GM12878 (cell line): ENCODE measurements at regions not wholly inside any gene's neighbourhood (a gene's known extent, or its start where the extent isn't known, plus 50 kb on each side); places are given as distances from the start of the nearest gene placed in this dataset.

Source experiments
- ATAC-seq: fragments of 200-7000 bp; cut with Tn5 transposase; 3 replicates; pipeline ENCODE4 v1.9.1; 2020; ENCODE audit warnings: mild to moderate bottlenecking, moderate library complexity
- BruUV-seq: library from RNA; stranded (reverse); fragments of 400-500 nt; replicated peaks from 2 replicates; lab custom pipeline; 2021; lab: Mats Ljungman, UMichigan
- CTCF ChIA-PET: fragments of 300-600 bp; sonication (Branson Sonifier 250); formaldehyde crosslinking; extraction: SDS; loops from one replicate; lab custom pipeline; 2021; ENCODE audit warnings: inconsistent platforms; lab: Yijun Ruan, JAX
- POLR2A ChIA-PET: fragments of 350-600 bp; formaldehyde crosslinking; extraction: SDS; loops from one replicate; lab custom pipeline; 2021; ENCODE audit warnings: inconsistent platforms; lab: Charles Lee
- RAD21 ChIA-PET: fragments of 300-600 bp; sonication (Branson Sonifier 250); formaldehyde crosslinking; loops from one replicate; lab custom pipeline; 2023; ENCODE audit warnings: antibody characterized with exemption; ENCODE audit not compliant: unreplicated experiment; lab: Charles Lee
- SMC1A ChIA-PET: fragments of 300-600 bp; sonication (Branson Sonifier 250); formaldehyde crosslinking; loops from one replicate; lab custom pipeline; 2023; ENCODE audit not compliant: unreplicated experiment, uncharacterized antibody; lab: Charles Lee
- DNase-seq: peaks from one replicate; pipeline ENCODE4 v3.0.0-alpha.2; 2011; ENCODE audit warnings: low read depth, low spot score
- FAIRE-seq: peaks from 3 replicates; lab custom pipeline; 2011; peaks lifted over from hg19 to GRCh38; lab: Jason Lieb, UNC
- H2AFZ ChIP-seq: 2 replicates; pipeline ENCODE4 v1.6.0; 2011; ENCODE audit warnings: low read depth, low read length, control low read depth; ENCODE audit not compliant: control insufficient read depth
- H3K27ac ChIP-seq: 2 replicates; pipeline ENCODE4 v1.5.1; 2011; ENCODE audit warnings: control low read depth; ENCODE audit not compliant: control insufficient read depth, insufficient read depth
- H3K27me3 ChIP-seq, 2 experiments: replicated peaks in 1 of 2; 2 replicates each; pipeline versions ENCODE4 v1.6.0 to v1.6.1; 2011; ENCODE audit warnings: low read length in 1 of 2; ENCODE audit not compliant: control insufficient read depth in 2 of 2, insufficient read depth in 2 of 2
- H3K36me3 ChIP-seq, 2 experiments: 2 replicates each; pipeline ENCODE4 v1.5.1; 2011; ENCODE audit warnings: low read length in 1 of 2; ENCODE audit not compliant: control insufficient read depth in 2 of 2, insufficient read depth in 2 of 2
- H3K4me1 ChIP-seq: 2 replicates; pipeline ENCODE4 v1.6.1; 2011; ENCODE audit warnings: mild to moderate bottlenecking, low read length, moderate library complexity, mixed read lengths; ENCODE audit not compliant: control insufficient read depth, insufficient read depth
- H3K4me2 ChIP-seq: 2 replicates; pipeline ENCODE4 v1.6.0; 2011; ENCODE audit warnings: control low read depth; ENCODE audit not compliant: control insufficient read depth, insufficient read depth
- H3K4me3 ChIP-seq: fragments of 200-600 bp; sonication (generic); 2 replicates; pipeline ENCODE4 v1.5.1; 2016
- H3K79me2 ChIP-seq: 2 replicates; pipeline ENCODE4 v1.6.0; 2011; ENCODE audit warnings: low read length; ENCODE audit not compliant: control insufficient read depth, insufficient read depth
- H3K9ac ChIP-seq: 2 replicates; pipeline ENCODE4 v1.8.0; 2011; ENCODE audit warnings: low read length, control low read depth, mixed read lengths; ENCODE audit not compliant: control insufficient read depth, insufficient read depth
- H3K9me3 ChIP-seq: replicated peaks from 3 replicates; pipeline ENCODE4 v1.5.1; 2011; ENCODE audit warnings: mild to moderate bottlenecking, low read length; ENCODE audit not compliant: control insufficient read depth, insufficient read depth
- H4K20me1 ChIP-seq: 2 replicates; pipeline ENCODE4 v1.6.0; 2011; ENCODE audit not compliant: control insufficient read depth, insufficient read depth
- CBX3 ChIP-seq: fragments of 200-600 bp; sonication (generic); IDR thresholded peaks from 2 replicates; pipeline ENCODE4 v1.6.1; 2016; ENCODE audit warnings: low read depth, borderline replicate concordance
- HCFC1 ChIP-seq: fragments of 150-350 bp; IDR thresholded peaks from 2 replicates; pipeline ENCODE4 v1.6.1; 2014; ENCODE audit warnings: low read length
- NFYB ChIP-seq: IDR thresholded peaks from 2 replicates; pipeline ENCODE4 v1.6.1; 2011; ENCODE audit warnings: low read depth, mild to moderate bottlenecking, low read length, improper control_type of control experiment, moderate library complexity; ENCODE audit not compliant: insufficient read depth
- RBBP5 ChIP-seq: fragments of 200-600 bp; sonication (generic); conservative IDR thresholded peaks from 2 replicates; pipeline ENCODE4 v1.6.1; 2016
- TAF1 ChIP-seq: IDR thresholded peaks from 2 replicates; pipeline ENCODE4 v1.6.1; 2011; ENCODE audit warnings: mild to moderate bottlenecking, low read depth, low read length, borderline replicate concordance
- ZNF207 ChIP-seq: fragments of 450-650 bp; IDR thresholded peaks from 2 replicates; pipeline ENCODE4 v1.6.1; 2014; ENCODE audit warnings: antibody characterized with exemption, mild to moderate bottlenecking, borderline replicate concordance
- ZNF24 ChIP-seq: fragments of 450-650 bp; IDR thresholded peaks from 2 replicates; pipeline ENCODE4 v1.6.1; 2017; ENCODE audit warnings: antibody characterized with exemption, mild to moderate bottlenecking
- WGBS: methylation state at CpG from one replicate; pipeline ENCODE4 v1.1.6; 2016; ENCODE audit warnings: low lambda C conversion rate; ENCODE audit not compliant: insufficient replicate concordance, insufficient coverage; ENCODE audit errors: missing lambda C conversion rate; 5-methylcytosine and 5-hydroxymethylcytosine counted together
- in situ Hi-C: fragments of 300-500 bp; cut with MboI; formaldehyde crosslinking; loops from 9 replicates; pipeline ENCODE4 v1.14.3; 2018; ENCODE audit warnings: mixed read lengths
- intact Hi-C: fragments of 100-400 bp; cut with micrococcal nuclease; formaldehyde crosslinking; loops from one replicate; pipeline ENCODE4 v1.14.2; 2022; ENCODE audit not compliant: unreplicated experiment
- TF ChIP-seq, protein P1 (sequence below): fragments of 450-650 bp; formaldehyde crosslinking; IDR thresholded peaks from 2 replicates; pipeline ENCODE4 v1.4.0; 2020; ENCODE audit warnings: mild to moderate bottlenecking, moderate library complexity
- TF ChIP-seq, protein P2 (sequence below), 3 experiments: IDR thresholded peaks in 2 of 3; conservative IDR thresholded peaks in 1 of 3; 2 replicates each; pipeline ENCODE4 v1.5.1; 2011; ENCODE audit warnings: low read depth in 3 of 3, low read length in 3 of 3, mild to moderate bottlenecking in 3 of 3, control low read depth in 2 of 3, moderate library complexity in 2 of 3, inconsistent platforms in 1 of 3, mixed read lengths in 1 of 3; ENCODE audit not compliant: control insufficient read depth in 2 of 3, insufficient read depth in 1 of 3; ENCODE audit errors: extremely low read depth in 1 of 3
- TF ChIP-seq, protein P3 (sequence below): fragments of 450-650 bp; IDR thresholded peaks from 2 replicates; pipeline ENCODE4 v1.6.1; 2018; ENCODE audit warnings: mild to moderate bottlenecking, low read depth, moderate library complexity; ENCODE audit not compliant: partially characterized antibody
- TF ChIP-seq, protein P4 (sequence below): fragments of 450-650 bp; IDR thresholded peaks from 2 replicates; pipeline ENCODE4 v1.6.1; 2014; ENCODE audit warnings: mild to moderate bottlenecking

DNA sequence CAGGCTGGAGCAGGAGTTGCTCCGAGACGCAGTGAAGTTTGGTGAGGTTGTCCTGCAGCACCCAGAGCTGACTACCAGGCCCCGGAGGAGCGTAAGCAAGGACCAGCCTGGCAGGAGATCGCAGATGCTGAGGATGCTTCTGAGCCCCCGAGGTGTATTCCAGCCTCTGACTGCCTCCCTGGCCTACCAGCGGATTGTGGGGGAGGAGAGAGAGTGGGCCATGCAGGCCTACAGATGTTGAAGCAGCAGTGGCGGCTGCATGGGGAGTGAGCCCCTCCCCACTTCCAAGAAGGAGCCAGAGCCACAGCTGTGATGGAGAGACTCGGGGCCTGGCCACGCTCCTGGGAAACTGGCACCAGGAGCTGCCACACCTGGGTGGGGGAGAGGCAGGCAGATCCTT lies 302.5 kb upstream of the PROK2 start (continued):
- TF ChIP-seq, protein P1, sequence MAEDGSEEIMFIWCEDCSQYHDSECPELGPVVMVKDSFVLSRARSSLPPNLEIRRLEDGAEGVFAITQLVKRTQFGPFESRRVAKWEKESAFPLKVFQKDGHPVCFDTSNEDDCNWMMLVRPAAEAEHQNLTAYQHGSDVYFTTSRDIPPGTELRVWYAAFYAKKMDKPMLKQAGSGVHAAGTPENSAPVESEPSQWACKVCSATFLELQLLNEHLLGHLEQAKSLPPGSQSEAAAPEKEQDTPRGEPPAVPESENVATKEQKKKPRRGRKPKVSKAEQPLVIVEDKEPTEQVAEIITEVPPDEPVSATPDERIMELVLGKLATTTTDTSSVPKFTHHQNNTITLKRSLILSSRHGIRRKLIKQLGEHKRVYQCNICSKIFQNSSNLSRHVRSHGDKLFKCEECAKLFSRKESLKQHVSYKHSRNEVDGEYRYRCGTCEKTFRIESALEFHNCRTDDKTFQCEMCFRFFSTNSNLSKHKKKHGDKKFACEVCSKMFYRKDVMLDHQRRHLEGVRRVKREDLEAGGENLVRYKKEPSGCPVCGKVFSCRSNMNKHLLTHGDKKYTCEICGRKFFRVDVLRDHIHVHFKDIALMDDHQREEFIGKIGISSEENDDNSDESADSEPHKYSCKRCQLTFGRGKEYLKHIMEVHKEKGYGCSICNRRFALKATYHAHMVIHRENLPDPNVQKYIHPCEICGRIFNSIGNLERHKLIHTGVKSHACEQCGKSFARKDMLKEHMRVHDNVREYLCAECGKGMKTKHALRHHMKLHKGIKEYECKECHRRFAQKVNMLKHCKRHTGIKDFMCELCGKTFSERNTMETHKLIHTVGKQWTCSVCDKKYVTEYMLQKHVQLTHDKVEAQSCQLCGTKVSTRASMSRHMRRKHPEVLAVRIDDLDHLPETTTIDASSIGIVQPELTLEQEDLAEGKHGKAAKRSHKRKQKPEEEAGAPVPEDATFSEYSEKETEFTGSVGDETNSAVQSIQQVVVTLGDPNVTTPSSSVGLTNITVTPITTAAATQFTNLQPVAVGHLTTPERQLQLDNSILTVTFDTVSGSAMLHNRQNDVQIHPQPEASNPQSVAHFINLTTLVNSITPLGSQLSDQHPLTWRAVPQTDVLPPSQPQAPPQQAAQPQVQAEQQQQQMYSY (CRISPR knock-in tag), result no peak
- TF ChIP-seq TAF1, result no peak
- TF ChIP-seq RBBP5, result no peak
- TF ChIP-seq, protein P2, sequence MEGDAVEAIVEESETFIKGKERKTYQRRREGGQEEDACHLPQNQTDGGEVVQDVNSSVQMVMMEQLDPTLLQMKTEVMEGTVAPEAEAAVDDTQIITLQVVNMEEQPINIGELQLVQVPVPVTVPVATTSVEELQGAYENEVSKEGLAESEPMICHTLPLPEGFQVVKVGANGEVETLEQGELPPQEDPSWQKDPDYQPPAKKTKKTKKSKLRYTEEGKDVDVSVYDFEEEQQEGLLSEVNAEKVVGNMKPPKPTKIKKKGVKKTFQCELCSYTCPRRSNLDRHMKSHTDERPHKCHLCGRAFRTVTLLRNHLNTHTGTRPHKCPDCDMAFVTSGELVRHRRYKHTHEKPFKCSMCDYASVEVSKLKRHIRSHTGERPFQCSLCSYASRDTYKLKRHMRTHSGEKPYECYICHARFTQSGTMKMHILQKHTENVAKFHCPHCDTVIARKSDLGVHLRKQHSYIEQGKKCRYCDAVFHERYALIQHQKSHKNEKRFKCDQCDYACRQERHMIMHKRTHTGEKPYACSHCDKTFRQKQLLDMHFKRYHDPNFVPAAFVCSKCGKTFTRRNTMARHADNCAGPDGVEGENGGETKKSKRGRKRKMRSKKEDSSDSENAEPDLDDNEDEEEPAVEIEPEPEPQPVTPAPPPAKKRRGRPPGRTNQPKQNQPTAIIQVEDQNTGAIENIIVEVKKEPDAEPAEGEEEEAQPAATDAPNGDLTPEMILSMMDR (IDR thresholded peaks at IDR 0.05 in 2 of 3, conservative IDR thresholded peaks at IDR 0.05 in 1 of 3; ENCODE audit: control insufficient read depth in 2 of 3, extremely low read depth in 1 of 3, insufficient read depth in 1 of 3, low read depth in 3 of 3, low read length in 3 of 3), result no peak
- no peak for TF ChIP-seq ZNF207
- no peak for TF ChIP-seq ZNF24
- TF ChIP-seq HCFC1, result no peak
- no peak for TF ChIP-seq CBX3

DNA sequence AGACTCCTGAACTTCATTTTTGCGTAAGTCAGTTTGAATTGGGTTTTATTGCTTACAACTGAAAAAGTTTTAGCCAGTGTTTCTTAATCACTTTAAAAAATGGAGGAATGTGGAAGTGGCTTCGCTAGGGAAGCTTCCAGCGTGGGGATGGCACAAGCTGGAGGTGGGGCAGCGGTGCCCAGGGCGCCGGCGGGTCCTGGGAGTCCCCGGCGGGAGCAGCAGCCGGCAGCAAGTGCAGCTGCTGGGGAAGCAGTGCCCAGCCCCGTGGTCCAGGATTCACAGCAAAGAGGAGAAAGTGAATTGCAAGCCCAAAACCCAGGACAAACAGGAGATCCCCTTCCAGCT lies 301.8 kb upstream of the PROK2 start:
- ChIA-PET SMC1A (interaction anchor here (1.0 kb wide), 2 partner anchors 14 to 103 kb away, joined by 3 read pairs; no protein-coding TSS in a partner anchor), POLR2A (no interaction called here), CTCF (no interaction called here), RAD21 (interaction anchor here (0.8 kb wide), 1 partner anchor 14 kb away, joined by 3 read pairs; no protein-coding TSS in a partner anchor)
- DNase-seq (no peak), ATAC-seq (no peak), FAIRE-seq (no peak)
- Histone ChIP-seq H4K20me1 (no peaks in the 10 kb centered on the region), H2AFZ (no peak overlapping the region), H3K27ac (no peak overlapping the region), H3K27me3 (no peaks in the 10 kb centered on the region), H3K36me3 (peaks cover 0 to 3% of the 10 kb centered on the region in 2 experiments; a peak in 3 of 4 replicates), H3K9ac (no peak overlapping the region), H3K4me2 (no peak overlapping the region), H3K4me1 (peaks cover 29% of the 10 kb centered on the region), H3K9me3 (no peaks in the 10 kb centered on the region), H3K79me2 (no peaks in the 10 kb centered on the region), H3K4me3 (no peak overlapping the region)
- BruUV-seq, result no TSS peak
- whole genome bisulfite sequencing, result 90% methylated on average over 11 of the region's 11 CpGs
- in situ Hi-C loops, result no loop called here
- intact Hi-C loops, result loop anchor here (10.0 kb wide), 1 partner anchor 598 kb away; no protein-coding TSS in a partner anchor
- no peak for TF ChIP-seq NFYB
- TF ChIP-seq, protein P3, sequence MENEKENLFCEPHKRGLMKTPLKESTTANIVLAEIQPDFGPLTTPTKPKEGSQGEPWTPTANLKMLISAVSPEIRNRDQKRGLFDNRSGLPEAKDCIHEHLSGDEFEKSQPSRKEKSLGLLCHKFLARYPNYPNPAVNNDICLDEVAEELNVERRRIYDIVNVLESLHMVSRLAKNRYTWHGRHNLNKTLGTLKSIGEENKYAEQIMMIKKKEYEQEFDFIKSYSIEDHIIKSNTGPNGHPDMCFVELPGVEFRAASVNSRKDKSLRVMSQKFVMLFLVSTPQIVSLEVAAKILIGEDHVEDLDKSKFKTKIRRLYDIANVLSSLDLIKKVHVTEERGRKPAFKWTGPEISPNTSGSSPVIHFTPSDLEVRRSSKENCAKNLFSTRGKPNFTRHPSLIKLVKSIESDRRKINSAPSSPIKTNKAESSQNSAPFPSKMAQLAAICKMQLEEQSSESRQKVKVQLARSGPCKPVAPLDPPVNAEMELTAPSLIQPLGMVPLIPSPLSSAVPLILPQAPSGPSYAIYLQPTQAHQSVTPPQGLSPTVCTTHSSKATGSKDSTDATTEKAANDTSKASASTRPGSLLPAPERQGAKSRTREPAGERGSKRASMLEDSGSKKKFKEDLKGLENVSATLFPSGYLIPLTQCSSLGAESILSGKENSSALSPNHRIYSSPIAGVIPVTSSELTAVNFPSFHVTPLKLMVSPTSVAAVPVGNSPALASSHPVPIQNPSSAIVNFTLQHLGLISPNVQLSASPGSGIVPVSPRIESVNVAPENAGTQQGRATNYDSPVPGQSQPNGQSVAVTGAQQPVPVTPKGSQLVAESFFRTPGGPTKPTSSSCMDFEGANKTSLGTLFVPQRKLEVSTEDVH, result no peak
- TF ChIP-seq, protein P4, sequence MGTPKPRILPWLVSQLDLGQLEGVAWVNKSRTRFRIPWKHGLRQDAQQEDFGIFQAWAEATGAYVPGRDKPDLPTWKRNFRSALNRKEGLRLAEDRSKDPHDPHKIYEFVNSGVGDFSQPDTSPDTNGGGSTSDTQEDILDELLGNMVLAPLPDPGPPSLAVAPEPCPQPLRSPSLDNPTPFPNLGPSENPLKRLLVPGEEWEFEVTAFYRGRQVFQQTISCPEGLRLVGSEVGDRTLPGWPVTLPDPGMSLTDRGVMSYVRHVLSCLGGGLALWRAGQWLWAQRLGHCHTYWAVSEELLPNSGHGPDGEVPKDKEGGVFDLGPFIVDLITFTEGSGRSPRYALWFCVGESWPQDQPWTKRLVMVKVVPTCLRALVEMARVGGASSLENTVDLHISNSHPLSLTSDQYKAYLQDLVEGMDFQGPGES, result no peak
